HG02610 (cell line): ENCODE measurements at regions not wholly inside any gene's neighbourhood (a gene's known extent, or its start where the extent isn't known, plus 50 kb on each side); places are given as distances from the start of the nearest gene placed in this dataset.

Experiments
- ATAC-seq: cut with Tn5 transposase; IDR thresholded peaks from one replicate; pipeline ENCODE4 v1.9.1; 2021; ENCODE audit warnings: mild to moderate bottlenecking, moderate library complexity; ENCODE audit not compliant: unreplicated experiment

DNA sequence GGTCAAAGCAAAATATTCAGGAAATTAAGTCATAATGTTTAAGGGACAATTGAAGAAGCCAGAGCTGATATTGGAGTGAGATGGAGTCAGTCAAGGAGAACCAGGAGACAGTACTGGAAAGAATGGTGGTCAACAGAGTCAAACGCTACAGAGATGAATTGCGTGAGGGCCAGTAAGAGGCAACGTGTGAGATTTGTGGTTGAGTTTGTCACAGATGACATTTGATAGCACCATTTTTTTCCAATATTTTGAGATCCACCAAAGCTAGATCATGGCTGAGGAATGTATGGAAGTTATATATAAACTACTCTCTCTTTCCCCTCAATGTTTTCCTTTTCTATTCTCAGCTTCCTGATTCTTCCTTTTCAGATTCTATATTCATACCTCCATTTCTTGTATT is 375.1 kb upstream of the ROBO2 start:
- no peak for ATAC-seq

DNA sequence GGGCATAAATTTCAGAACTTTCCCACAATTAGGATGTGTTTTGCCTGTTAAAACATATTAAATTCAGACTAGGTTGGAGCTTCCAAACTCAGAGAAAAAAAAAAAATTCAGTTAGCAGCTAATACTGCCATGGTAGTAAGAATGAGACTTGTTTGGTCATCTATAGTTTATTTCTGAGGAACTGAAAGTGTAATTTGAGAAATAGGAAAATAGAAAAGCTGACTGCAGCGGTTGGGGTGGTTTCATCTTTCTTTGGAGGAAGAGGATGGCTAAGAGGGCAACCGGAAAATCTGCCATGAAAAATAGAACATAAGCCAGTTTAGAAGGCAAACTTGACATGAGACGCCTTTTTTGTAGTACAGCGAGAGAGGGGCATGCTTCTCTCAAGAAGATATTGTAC is 371.2 kb upstream of the ROBO2 start:
- peak; percentile 44 for ATAC-seq

GRCh38 chr3:76669322-76669721 is 370.6 kb upstream of the ROBO2 start:
- ATAC-seq, result no peak

DNA sequence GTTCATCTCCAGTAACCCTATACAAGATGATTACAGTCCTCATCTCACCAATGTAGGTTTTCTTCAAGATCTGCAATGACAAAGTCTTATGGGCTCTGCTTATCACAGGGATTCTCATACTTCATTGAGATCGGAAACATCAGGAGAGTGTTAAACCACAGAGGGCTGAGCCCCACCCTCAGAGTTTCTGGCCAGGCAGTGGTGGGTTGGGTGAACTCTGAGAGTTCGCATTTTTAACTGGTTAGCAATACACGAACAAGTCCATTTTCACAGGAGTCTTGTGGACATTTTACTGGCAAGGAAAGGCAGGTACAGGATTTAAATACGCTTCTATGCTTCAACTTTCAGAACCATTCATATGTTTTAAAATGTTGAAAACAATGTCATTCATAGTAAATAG is 366.7 kb upstream of the ROBO2 start:
- no peak for ATAC-seq

DNA sequence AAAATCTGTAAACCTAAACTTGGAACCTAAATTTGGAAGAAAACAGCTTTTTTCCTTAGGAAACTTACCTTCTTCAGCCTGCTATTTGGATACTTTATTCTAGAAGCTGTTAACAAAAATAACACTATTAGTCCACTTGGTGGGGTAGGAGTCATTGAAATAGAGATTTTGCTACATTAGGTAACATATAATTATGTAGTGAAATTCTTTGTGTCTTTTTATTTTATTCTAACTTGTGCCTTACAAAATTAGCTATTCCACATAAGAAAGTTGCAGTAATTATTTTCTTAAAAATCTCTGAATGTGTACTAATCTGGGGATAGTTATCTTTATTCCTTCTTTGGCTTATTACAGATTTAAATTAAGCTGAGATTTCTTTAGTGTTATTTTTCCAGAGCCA is 360.4 kb upstream of the ROBO2 start:
- no peak for ATAC-seq

DNA sequence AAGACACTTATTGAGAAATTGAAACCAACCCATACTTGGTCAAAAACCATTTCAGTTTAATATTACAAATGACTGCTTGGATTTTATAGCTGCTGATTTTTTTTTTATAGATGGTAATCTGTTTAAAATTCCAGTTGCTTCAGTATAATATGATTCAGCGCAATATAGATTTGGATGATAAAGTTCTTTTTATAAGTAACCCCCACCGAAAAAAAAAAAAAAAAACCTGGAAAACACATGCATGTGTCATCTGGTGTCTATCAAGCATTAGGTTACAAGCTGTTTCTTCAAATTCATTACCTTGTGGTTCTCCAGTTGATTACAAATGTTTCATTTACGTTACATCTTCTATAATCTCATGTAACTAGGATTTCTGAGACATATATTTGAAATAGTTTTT is 356.6 kb upstream of the ROBO2 start:
- no peak for ATAC-seq

- no peak for ATAC-seq
Measured at GRCh38 chr3:76684946-76685345, 355.0 kb upstream of the ROBO2 start.

DNA sequence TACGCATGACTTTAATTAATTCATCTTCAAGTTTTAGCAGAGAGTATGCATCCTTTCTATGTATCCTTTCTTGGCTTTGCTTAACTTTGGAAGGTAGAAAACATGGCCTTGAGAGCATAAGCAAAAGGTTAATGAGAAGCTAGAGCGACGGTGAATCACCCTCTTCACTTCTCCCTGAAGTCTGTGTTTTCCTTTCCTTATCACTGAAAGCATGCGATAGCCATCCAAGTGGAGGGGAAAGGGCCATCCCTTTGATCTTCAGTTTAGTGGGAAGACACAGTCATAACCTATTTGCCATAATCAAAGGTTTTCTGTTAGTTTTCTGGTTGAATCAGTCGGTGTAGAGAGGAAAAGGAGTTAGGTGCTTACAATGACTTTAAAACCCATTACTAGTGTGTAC is 354.0 kb upstream of the ROBO2 start:
- no peak for ATAC-seq

GRCh38 chr3:76687019-76687418 is 352.9 kb upstream of the ROBO2 start:
- no peak for ATAC-seq

DNA sequence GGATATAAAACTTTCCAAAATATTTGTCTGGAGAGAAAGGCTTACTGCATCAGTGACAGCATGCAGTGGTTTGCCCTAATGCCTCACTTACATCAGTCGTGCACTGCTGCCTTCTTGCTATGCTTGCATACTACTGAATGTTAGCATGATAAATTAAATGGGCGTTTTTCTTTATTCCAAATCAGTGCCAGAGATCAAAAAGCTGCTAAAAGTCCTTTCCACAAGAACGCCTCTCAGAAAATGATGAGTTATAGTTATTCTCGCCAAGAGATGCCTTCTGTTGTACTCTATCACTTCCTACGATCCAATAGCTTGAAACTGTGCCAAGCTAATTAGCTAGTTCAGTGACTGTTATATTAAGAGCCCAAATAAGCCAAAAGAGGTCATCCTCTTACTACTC is 345.8 kb upstream of the ROBO2 start:
- ATAC-seq, result no peak

- no peak for ATAC-seq
Measured at GRCh38 chr3:76698136-76698706, 341.7 kb upstream of the ROBO2 start.

GRCh38 chr3:76699846-76700245 is 340.1 kb upstream of the ROBO2 start:
- ATAC-seq, result no peak

- ATAC-seq, result no peak
Measured at GRCh38 chr3:76700323-76700722, 339.6 kb upstream of the ROBO2 start.

- ATAC-seq, result no peak
Measured at GRCh38 chr3:76702676-76703075, 337.2 kb upstream of the ROBO2 start.

DNA sequence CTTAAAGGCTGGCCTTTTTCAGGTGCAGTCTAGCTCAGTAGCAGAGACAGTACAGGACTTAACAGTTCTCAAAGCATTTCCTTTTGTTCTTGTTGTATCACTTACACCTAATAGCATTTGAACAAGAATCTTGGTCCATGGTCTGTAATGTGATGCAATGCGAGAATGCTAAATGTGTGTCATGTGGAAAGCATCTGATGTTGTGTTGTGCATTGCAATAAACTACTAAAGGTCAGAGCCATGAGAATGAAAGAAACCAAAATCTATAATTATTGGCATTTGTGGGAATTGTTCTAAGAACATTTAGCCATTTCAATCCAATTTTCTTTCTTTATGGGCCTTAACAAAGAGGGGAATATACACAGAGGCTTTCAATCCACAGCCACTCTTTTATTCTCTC is 324.5 kb upstream of the ROBO2 start:
- no peak for ATAC-seq

- no peak for ATAC-seq
Measured at GRCh38 chr3:76723366-76723765, 316.5 kb upstream of the ROBO2 start.

DNA sequence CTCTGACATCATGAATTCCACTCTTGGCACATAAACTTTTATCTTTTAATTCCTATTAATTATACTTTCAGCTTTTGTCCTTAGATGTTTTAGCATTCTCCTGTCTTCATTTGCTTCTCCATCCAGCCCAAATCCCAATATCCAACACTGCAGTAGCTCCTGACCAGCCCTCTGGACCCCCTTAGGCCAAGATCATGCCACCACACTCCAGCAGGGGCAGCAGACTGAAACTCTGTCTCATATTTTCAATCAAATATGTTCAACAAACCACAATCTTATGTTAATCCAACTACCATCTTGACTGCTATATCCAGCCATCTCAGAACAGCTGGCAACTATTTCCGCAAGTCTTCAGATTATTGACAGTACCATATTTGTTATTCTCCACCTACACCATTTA is 315.8 kb upstream of the ROBO2 start:
- ATAC-seq, result no peak

GRCh38 chr3:76724706-76725105 is 315.2 kb upstream of the ROBO2 start:
- no peak for ATAC-seq

DNA sequence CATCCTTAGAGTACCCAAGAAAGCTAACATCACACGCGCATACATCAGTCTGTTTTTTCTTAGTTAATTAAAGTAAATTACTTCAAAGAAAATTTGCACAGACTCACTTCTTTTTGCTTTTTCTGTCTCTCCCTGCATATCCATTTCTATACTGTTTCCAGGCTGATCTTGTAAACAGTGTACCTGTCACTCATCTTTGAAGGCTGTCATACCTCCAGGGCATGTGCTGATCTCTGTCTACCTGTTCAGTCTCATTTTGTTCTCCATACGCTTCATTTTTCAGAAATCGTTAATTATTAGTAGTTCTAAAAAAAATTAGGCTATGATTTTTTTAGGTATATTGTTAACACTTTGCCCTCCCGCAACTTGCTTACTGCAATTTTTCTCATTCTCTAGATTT is 313.9 kb upstream of the ROBO2 start:
- no peak for ATAC-seq

DNA sequence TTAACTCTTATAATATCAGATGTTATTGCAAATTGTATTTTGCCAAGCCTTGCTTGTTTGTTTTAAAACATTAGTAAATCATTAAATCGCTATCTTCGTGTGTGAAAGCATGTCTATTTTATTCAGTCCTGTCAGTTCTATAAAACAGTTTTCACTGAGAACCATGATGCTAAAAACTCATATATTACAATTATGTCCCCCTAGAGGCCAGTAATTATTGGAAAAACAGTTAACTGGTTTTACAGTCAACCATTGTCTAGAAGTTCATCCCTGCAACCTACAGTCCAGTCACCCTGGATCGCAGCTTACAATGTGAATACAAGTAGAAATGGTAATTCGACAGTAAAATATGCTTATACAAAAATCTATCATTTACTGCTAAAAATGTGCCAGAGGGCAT is 311.5 kb upstream of the ROBO2 start:
- ATAC-seq, result no peak

- no peak for ATAC-seq
Measured at GRCh38 chr3:76731471-76731870, 308.4 kb upstream of the ROBO2 start.

GRCh38 chr3:76733073-76733759 is 306.7 kb upstream of the ROBO2 start:
- ATAC-seq, result no peak

GRCh38 chr3:76735152-76735551 is 304.7 kb upstream of the ROBO2 start:
- ATAC-seq, result no peak
